GM12878 (cell line): ENCODE measurements at regions not wholly inside any gene's neighbourhood (a gene's known extent, or its start where the extent isn't known, plus 50 kb on each side); places are given as distances from the start of the nearest gene placed in this dataset.
A peak's percentile ranks its signal among the peaks of the same experiment; 100 is the strongest.

ENCODE experiments used
- BHLHE40 ChIP-seq, 2 experiments: fragments of 450-650 bp in 1 of 2; IDR thresholded peaks; 2 replicates each; pipeline ENCODE4 v1.6.1; 2011 to 2017; ENCODE audit warnings: low read depth in 2 of 2, borderline replicate concordance in 1 of 2, improper control_type of control experiment in 1 of 2, low read length in 1 of 2, mild to moderate bottlenecking in 1 of 2
- CBFB ChIP-seq: IDR thresholded peaks from 2 replicates; pipeline ENCODE4 v1.6.1; 2016; ENCODE audit warnings: antibody characterized with exemption, low read depth
- CBX3 ChIP-seq: fragments of 200-600 bp; sonication (generic); IDR thresholded peaks from 2 replicates; pipeline ENCODE4 v1.6.1; 2016; ENCODE audit warnings: low read depth, borderline replicate concordance
- CEBPB ChIP-seq, 2 experiments: fragments of 150-350 bp in 1 of 2; IDR thresholded peaks; 2 replicates each; pipeline ENCODE4 v1.6.1; 2012 to 2014; ENCODE audit warnings: low read depth in 2 of 2, low read length in 2 of 2, borderline replicate concordance in 1 of 2, inconsistent platforms in 1 of 2
- CHD1 ChIP-seq: IDR thresholded peaks from 2 replicates; pipeline ENCODE4 v1.6.1; 2012; ENCODE audit warnings: low read depth, low read length, improper control_type of control experiment
- CREB1 ChIP-seq: IDR thresholded peaks from 2 replicates; pipeline ENCODE4 v1.6.1; 2012; ENCODE audit warnings: low read depth, mild to moderate bottlenecking, inconsistent platforms
- DPF2 ChIP-seq: fragments of 450-650 bp; IDR thresholded peaks from 2 replicates; pipeline ENCODE4 v1.6.1; 2017; ENCODE audit warnings: mild to moderate bottlenecking
- EP300 ChIP-seq, 2 experiments: fragments of 150-350 bp in 1 of 2; IDR thresholded peaks; 2 replicates each; pipeline ENCODE4 v1.6.1; 2011 to 2012; ENCODE audit warnings: low read depth in 2 of 2, low read length in 2 of 2, borderline replicate concordance in 1 of 2, improper control_type of control experiment in 1 of 2, inconsistent platforms in 1 of 2; ENCODE audit not compliant: control insufficient read depth in 1 of 2
- FOXM1 ChIP-seq: IDR thresholded peaks from 2 replicates; pipeline ENCODE4 v1.6.1; 2012; ENCODE audit warnings: low read depth, mild to moderate bottlenecking, inconsistent platforms, low read length, moderate library complexity
- MEF2A ChIP-seq: IDR thresholded peaks from 2 replicates; pipeline ENCODE4 v1.6.1; 2011; ENCODE audit warnings: low read depth, mild to moderate bottlenecking, low read length, moderate library complexity; ENCODE audit not compliant: insufficient read depth
- MEF2B ChIP-seq: fragments of 450-650 bp; IDR thresholded peaks from 2 replicates; pipeline ENCODE4 v1.6.1; 2018; ENCODE audit warnings: mild to moderate bottlenecking, moderate library complexity; ENCODE audit not compliant: partially characterized antibody, poor library complexity, severe bottlenecking
- MTA2 ChIP-seq: fragments of 450-650 bp; IDR thresholded peaks from 2 replicates; pipeline ENCODE4 v1.6.1; 2016; ENCODE audit warnings: low read depth, mild to moderate bottlenecking, moderate library complexity
- MYB ChIP-seq: fragments of 150-350 bp; IDR thresholded peaks from 2 replicates; pipeline ENCODE4 v1.6.1; 2014; ENCODE audit warnings: mild to moderate bottlenecking, low read depth, low read length, borderline replicate concordance
- MYC ChIP-seq: IDR thresholded peaks from 2 replicates; pipeline ENCODE4 v1.6.1; 2011; ENCODE audit warnings: mild to moderate bottlenecking, low read length, moderate library complexity, inconsistent platforms; ENCODE audit not compliant: insufficient read depth, insufficient replicate concordance, insufficient read length, severe bottlenecking
- NFXL1 ChIP-seq: fragments of 450-650 bp; IDR thresholded peaks from 2 replicates; pipeline ENCODE4 v1.6.1; 2017; ENCODE audit warnings: antibody characterized with exemption, mild to moderate bottlenecking, borderline replicate concordance
- NR2C2 ChIP-seq: IDR thresholded peaks from 2 replicates; pipeline ENCODE4 v1.6.1; 2011; ENCODE audit warnings: borderline replicate concordance, low read depth; ENCODE audit not compliant: control insufficient read depth, insufficient read length
- PAX5 ChIP-seq: IDR thresholded peaks from 2 replicates; pipeline ENCODE4 v1.6.1; 2011; ENCODE audit warnings: low read depth, low read length, borderline replicate concordance
- RCOR1 ChIP-seq: conservative IDR thresholded peaks from 2 replicates; pipeline ENCODE4 v1.6.1; 2012; ENCODE audit warnings: low read depth, low read length, improper control_type of control experiment
- RUNX3 ChIP-seq: IDR thresholded peaks from 2 replicates; pipeline ENCODE4 v1.6.1; 2012; ENCODE audit warnings: low read length, inconsistent platforms
- TCF7 ChIP-seq: IDR thresholded peaks from 2 replicates; pipeline ENCODE4 v1.6.1; 2014; ENCODE audit warnings: antibody characterized with exemption, borderline replicate concordance
- ZNF24 ChIP-seq: fragments of 450-650 bp; IDR thresholded peaks from 2 replicates; pipeline ENCODE4 v1.6.1; 2017; ENCODE audit warnings: antibody characterized with exemption, mild to moderate bottlenecking
- TF ChIP-seq, protein P1 (sequence below): fragments of 450-650 bp; IDR thresholded peaks from 2 replicates; pipeline ENCODE4 v1.6.1; 2017; ENCODE audit warnings: mild to moderate bottlenecking, low read depth, inconsistent platforms; ENCODE audit not compliant: poor library complexity, severe bottlenecking
- TF ChIP-seq, protein P2 (sequence below): IDR thresholded peaks from 2 replicates; pipeline ENCODE4 v1.6.1; 2012; ENCODE audit warnings: low read length, inconsistent platforms
- TF ChIP-seq, protein P3 (sequence below): fragments of 450-650 bp; IDR thresholded peaks from 2 replicates; pipeline ENCODE4 v1.6.1; 2016; ENCODE audit warnings: mild to moderate bottlenecking
- TF ChIP-seq, protein P4 (sequence below): IDR thresholded peaks from 2 replicates; pipeline ENCODE4 v1.6.1; 2011; ENCODE audit warnings: borderline replicate concordance, low read depth, mild to moderate bottlenecking, moderate library complexity, mixed read lengths, low read length; ENCODE audit not compliant: insufficient read depth; ENCODE audit errors: extremely low read length

DNA sequence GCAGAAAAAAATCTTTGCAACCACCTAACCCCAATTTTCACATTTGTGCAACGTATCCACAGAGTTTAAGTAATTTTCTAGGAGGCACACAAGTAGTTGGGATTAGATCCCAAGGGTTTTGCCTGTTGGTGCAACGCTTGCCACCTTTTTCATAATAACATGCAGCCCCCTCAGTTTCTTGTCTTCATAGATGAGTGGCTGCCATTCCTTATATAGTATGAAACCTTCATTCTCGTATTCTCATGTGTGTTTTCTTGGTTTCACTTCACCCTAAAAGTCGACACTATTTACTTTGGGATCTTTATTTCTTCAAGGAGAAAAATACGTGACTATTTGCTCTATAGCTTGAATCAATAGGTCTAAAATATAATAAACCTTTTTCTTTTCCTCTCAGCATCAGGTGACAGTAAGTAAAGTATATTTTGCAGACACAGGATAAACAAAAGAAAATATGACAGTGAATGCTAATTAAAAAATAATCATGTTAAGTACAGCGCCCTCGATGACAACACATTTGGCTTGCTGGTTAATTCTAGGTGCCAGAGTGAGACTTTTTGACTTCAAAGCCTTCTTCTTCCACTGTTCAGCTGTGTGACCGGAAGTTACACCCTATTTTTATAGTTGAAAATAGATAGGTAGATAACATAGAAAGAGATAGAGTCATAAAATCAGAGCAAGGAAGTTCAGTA lies 342.8 kb upstream of the CCNG1 start (continued):
- TF ChIP-seq, protein P1, sequence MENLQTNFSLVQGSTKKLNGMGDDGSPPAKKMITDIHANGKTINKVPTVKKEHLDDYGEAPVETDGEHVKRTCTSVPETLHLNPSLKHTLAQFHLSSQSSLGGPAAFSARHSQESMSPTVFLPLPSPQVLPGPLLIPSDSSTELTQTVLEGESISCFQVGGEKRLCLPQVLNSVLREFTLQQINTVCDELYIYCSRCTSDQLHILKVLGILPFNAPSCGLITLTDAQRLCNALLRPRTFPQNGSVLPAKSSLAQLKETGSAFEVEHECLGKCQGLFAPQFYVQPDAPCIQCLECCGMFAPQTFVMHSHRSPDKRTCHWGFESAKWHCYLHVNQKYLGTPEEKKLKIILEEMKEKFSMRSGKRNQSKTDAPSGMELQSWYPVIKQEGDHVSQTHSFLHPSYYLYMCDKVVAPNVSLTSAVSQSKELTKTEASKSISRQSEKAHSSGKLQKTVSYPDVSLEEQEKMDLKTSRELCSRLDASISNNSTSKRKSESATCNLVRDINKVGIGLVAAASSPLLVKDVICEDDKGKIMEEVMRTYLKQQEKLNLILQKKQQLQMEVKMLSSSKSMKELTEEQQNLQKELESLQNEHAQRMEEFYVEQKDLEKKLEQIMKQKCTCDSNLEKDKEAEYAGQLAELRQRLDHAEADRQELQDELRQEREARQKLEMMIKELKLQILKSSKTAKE: peak; percentile 25
- TF ChIP-seq MYB (0 out of 2 replicates have a peak, but pooled peaks have one; percentile 43), MYC (no peak), NFXL1 (no peak), CHD1 (no peak), CEBPB (IDR thresholded peaks at IDR 0.05; ENCODE audit: borderline replicate concordance in 1 of 2, low read depth in 2 of 2, low read length in 2 of 2) (0 out of 4 replicates have a peak, but pooled peaks of 1 of the 2 experiments have one; percentile 17), RCOR1 (no peak), MTA2 (peak; percentile 86), DPF2 (peak; percentile 88), EP300 (IDR thresholded peaks at IDR 0.05; ENCODE audit: borderline replicate concordance in 1 of 2, control insufficient read depth in 1 of 2, low read depth in 2 of 2, low read length in 2 of 2) (peak; percentile 38 to 60; a peak in 3 of 4 replicates), RUNX3 (peak; percentile 75), MEF2B (peak; percentile 85), CREB1 (0 out of 2 replicates have a peak, but pooled peaks have one; percentile 16), CBFB (peak; percentile 62; the same call in 1 of the 2 replicates), NR2C2 (no peak), ZNF24 (peak; percentile 57; the same call in 1 of the 2 replicates), MEF2A (peak; percentile 63; the same call in 1 of the 2 replicates), BHLHE40 (IDR thresholded peaks at IDR 0.05; ENCODE audit: borderline replicate concordance in 1 of 2, low read depth in 2 of 2, low read length in 1 of 2) (peak; percentile 17 to 19; a peak in 1 of 4 replicates), FOXM1 (peak; percentile 75), TCF7 (peak; percentile 85), PAX5 (peak; percentile 42; the same call in 1 of the 2 replicates), CBX3 (no peak)
- TF ChIP-seq, protein P2, sequence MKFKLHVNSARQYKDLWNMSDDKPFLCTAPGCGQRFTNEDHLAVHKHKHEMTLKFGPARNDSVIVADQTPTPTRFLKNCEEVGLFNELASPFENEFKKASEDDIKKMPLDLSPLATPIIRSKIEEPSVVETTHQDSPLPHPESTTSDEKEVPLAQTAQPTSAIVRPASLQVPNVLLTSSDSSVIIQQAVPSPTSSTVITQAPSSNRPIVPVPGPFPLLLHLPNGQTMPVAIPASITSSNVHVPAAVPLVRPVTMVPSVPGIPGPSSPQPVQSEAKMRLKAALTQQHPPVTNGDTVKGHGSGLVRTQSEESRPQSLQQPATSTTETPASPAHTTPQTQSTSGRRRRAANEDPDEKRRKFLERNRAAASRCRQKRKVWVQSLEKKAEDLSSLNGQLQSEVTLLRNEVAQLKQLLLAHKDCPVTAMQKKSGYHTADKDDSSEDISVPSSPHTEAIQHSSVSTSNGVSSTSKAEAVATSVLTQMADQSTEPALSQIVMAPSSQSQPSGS: peak; percentile 58
- TF ChIP-seq, protein P3, sequence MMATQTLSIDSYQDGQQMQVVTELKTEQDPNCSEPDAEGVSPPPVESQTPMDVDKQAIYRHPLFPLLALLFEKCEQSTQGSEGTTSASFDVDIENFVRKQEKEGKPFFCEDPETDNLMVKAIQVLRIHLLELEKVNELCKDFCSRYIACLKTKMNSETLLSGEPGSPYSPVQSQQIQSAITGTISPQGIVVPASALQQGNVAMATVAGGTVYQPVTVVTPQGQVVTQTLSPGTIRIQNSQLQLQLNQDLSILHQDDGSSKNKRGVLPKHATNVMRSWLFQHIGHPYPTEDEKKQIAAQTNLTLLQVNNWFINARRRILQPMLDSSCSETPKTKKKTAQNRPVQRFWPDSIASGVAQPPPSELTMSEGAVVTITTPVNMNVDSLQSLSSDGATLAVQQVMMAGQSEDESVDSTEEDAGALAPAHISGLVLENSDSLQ: peak; percentile 59
- TF ChIP-seq, protein P4, sequence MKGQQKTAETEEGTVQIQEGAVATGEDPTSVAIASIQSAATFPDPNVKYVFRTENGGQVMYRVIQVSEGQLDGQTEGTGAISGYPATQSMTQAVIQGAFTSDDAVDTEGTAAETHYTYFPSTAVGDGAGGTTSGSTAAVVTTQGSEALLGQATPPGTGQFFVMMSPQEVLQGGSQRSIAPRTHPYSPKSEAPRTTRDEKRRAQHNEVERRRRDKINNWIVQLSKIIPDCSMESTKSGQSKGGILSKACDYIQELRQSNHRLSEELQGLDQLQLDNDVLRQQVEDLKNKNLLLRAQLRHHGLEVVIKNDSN: no peak
